ENCODE measurements at regions not wholly inside any gene's neighbourhood (a gene's known extent, or its start where the extent isn't known, plus 50 kb on each side); places are given as distances from the start of the nearest gene placed in this dataset.

DNA sequence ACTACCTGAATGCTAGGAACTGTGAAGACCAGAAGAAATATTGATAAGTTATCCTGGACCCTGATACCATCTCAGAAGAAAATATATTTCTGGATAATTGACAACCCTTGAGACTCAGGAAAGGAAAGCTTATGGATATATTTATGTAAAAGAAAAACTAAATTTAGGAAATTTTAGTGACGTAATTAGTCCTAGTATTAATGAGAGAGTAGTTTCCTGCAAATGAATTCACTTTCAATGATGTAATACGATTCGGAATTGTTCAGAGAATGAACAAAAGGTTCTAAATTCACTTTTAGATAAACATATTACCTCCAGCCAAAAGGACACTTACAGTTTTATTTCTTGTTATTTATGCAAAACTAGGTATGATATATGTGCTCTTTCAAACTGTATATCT is 1120.1 kb upstream of the NCAM2 start:
- DNase-seq: no peak

DNA sequence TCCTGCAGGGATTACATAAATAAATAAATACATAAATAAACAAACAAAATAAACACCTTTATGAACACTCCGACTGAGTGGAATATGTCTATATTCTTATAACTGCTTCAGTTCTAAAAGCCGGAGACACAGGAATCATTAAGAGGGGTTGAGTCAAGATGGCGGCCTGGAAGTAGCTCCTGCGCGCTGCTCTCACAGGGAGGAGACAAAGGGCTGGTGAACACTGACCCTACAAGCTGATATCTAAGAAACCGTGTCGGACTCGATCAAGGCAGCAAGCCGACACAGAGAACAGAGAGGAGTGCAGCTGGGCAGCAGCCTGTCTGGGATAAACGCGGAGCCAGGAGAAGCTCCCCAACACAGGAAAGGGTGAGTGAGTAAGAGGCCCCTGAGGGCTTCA is 1098.6 kb upstream of the NCAM2 start:
- DNase-seq: no peak

GRCh38 chr21:19900149-19900548 is 1098.1 kb upstream of the NCAM2 start:
- no peak for DNase-seq

- no peak for DNase-seq
These were observed 1089.8 kb upstream of the NCAM2 start for GRCh38 chr21:19908390-19908789.

GRCh38 chr21:19914028-19914427 is 1084.2 kb upstream of the NCAM2 start:
- no peak for DNase-seq

DNA sequence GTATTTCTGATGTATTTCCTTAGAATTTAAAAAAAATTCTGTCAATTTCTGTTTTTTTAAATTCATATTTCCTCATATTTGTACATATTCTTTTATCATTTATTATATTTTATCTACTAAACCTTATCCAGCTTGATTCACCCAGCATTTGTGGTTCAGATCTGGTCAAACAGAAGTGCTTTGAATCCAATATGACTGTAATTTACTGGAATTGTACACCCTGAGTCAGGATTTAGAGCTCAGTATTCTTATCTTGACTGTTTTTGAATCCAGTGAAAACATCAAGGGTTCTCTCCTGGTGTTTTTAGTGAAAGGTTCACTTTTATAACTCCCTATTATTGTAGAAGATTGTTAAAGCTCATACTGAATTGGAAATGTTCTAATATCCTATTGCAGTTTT is 1077.0 kb upstream of the NCAM2 start:
- no peak for DNase-seq

- DNase-seq: no peak
These were observed 1076.1 kb upstream of the NCAM2 start for GRCh38 chr21:19922122-19922521.

DNA sequence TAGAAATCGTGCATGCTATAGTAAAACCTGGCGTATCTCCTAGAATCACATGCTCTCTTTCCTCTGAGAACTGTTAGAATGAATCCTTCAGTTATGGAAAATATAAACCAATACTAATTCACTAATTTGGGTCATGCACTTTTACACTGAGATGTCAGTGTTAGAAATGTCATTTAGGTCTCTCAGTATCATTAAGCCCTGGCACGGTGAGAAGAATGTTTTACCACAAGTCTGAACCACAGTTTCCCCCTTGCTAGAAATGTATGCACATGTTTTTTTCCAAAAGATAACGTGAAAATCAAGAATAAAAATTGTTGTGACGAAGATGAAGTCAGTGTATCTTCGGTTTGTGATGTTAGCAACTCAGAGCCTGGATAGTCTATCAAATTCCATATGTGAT is 1062.7 kb upstream of the NCAM2 start:
- no peak for DNase-seq

DNA sequence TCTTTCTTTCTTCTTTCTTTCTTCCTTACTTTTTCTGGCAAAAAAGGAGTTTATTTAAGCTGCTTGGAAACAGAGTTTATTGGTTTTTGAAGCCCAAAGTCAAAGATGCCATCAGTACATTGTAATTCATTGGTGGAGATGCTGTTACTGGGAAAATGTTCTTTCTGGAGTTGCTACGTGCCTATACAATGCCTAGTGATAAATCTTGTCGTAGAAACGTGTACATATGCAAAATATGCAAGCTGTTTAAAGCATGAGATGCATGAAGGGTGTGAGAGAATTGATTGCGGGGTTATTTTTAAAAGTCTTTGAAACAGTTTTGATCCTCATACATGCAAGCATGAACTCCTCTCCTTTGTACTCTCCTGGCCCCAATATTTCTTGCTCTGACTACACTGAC is 1060.6 kb upstream of the NCAM2 start:
- DNase-seq: no peak

DNA sequence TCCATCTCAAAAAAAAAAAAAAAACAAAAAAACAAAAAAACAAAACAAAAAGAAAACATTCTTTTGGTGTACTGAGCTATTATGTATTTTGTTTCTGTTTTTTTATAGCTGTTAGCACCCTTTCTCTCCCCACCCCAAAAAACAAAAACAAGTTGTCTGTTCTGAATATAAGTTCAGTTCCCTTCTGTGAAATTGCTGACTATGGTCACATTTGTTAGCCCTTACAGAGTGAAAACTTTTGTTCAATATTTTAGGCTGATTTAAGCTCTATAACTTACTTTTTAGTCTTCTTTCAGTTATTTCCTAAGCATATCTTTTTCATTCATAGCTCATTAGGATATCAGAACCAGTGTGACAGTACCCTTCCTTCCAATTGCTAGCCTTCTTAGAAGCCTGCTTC is 1056.6 kb upstream of the NCAM2 start:
- DNase-seq: no peak

- DNase-seq: no peak
These were observed 1047.9 kb upstream of the NCAM2 start for GRCh38 chr21:19950347-19950746.

DNA sequence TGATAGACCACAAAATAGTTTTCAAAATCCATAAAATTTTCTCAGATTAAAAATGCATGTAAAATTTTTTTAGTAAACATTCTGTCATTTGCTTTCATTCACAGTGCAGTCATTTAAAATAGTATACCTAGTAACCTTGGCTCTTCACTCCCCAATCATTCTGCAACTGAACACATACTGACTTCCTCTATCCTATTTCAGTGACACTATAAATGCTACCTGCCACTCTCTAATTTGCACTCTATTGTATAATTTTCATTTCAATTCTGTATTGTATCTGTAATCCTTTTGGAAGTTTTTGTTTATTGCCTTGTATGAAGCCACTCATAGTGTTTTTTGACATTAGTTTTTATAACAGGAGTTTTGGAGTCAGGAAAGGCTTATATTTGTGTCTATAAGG is 1029.1 kb upstream of the NCAM2 start:
- DNase-seq: no peak

- DNase-seq: no peak
These were observed 1016.3 kb upstream of the NCAM2 start for GRCh38 chr21:19981938-19982337.

DNA sequence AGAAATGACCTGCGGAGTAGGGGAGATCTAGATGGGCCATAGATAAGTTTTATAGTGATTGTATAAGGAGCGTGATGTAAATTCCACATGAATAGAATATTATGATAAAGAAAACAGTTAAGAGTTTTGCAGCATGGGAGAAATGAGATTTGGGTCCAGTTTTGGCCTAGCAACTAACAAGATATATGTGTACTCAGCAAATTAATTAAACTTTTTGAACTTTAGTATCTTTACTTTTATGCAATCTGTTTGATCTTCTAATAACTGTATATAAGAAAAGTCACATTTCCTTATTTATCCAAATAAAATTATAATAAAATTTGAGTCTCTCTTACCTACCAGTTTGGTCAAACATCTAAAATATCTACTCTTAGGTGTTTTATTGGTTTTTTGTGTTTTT is 1011.8 kb upstream of the NCAM2 start:
- no peak for DNase-seq

- DNase-seq: no peak
These were observed 1010.5 kb upstream of the NCAM2 start for GRCh38 chr21:19987671-19988070.

- DNase-seq: no peak
These were observed 1005.7 kb upstream of the NCAM2 start for GRCh38 chr21:19992540-19992939.

- DNase-seq: no peak
These were observed 1004.9 kb upstream of the NCAM2 start for GRCh38 chr21:19993268-19993667.

DNA sequence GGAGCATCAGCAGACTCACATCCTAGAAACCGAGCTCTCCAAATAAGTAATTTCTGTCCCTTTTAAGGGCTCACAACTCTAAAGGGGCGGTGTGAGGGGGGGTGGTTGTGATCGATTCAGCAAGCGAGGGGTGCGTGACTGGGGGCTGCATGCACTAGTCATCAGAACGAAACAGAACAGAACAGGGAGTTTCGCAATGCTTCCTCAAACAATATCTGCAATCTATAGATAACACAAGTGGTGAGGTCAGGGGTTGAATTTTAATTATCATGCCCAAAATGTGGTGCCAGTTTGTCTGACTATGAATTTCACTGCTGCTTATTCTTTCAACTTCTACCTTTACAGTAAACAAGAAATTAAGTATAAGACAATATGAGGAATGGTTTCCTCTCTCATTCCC is 1003.0 kb upstream of the NCAM2 start:
- DNase-seq: no peak

DNA sequence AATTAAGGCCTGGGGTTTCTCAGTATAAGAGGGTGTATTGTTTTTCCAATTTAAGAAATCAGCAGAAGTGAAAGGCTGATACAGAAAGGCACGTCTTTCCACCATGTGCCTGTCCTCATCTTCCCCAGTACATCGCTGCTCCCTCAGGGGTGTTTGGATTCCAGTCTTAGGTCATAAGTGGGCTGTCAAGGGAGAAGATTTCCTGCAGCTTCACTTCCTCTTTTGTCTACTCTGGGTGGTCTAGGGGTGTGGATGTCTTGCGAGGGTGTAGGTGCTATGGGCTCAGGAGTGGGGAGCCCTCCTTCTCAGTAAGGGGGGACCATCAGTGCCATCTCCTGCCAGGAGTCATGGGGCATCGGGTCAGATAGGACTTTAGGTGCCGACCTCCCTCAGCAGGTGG is 999.8 kb upstream of the NCAM2 start:
- no peak for DNase-seq

DNA sequence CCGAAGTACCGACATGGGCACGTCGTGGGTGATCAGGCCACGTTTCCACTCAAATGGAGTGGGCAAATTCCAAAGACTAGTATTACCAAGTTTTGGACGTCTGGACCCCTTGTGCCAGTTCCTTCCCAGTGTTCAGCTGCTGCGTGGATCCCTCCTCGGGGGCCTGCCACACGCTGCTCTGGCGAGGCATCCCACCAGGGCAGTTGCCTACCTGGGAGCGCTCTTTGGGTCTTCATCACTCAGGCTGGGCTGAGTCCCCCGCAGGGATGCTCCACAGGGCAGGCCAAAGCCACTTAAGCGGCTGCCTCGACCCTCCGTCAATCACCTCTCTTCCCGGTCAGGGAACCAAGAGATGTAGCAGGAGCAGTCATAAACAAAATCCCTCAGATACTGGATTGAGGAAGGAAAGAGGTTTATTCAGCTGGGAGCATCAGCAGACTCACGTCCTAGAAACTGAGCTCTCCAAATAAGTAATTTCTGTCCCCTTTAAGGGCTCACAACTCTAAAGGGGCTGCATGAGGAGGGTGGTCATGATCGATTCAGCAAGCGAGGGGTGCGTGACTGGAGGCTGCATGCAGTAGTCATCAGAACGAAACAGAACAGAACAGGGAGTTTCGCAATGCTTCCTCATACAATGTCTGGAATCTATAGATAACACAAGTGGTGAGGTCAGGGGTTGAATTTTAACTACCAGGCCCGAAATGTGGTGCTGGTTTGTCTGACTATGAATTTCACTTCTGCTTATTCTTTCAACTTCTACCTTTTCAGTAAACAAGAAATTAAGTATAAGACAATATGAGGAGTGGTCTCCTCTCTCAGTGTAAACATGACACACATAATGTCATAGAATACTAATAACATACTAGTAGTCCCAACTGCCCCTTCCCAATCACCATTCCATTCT is 998.6 kb upstream of the NCAM2 start:
- DNase-seq: no peak

DNA sequence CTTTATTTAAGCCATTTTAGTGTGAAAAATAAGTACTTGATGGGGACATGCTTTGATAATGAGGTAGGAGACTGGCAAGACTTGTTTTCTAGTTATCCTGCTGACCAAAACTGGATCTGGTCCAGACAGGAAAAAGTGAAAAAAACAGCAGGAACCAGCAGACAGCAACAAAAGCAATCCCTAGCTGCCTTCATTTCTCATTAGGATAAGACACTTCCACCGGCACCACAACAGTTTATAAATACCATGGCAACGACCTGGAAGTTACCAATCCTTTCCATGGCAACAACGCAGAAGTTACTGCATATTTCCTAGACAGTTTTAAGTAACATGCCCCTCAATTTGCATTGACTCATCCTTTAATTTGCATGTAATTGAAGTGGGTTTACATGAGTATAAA is 993.8 kb upstream of the NCAM2 start:
- DNase-seq: no peak

- no peak for DNase-seq
These were observed 987.5 kb upstream of the NCAM2 start for GRCh38 chr21:20010691-20011200.

DNA sequence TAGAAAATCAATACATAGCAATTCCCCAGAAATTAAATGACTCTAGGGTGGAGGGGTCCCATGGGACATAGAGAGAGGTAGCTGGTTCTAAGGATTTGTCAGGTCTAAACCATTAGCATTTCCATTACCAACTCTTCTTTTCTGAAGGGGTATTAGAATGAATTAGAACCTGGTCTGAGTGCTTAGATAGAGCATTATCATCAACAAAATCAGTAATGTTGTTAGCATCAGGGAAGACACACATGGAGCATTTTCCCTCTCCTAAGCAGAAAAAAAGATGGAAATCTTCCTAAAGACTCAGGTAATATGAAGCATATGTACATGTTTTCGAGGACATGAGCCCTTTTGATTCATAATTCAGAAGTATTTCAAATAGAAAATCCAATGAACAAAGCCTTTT is 984.4 kb upstream of the NCAM2 start:
- no peak for DNase-seq

GRCh38 chr21:20016435-20017005 is 981.7 kb upstream of the NCAM2 start:
- DNase-seq: no peak

DNA sequence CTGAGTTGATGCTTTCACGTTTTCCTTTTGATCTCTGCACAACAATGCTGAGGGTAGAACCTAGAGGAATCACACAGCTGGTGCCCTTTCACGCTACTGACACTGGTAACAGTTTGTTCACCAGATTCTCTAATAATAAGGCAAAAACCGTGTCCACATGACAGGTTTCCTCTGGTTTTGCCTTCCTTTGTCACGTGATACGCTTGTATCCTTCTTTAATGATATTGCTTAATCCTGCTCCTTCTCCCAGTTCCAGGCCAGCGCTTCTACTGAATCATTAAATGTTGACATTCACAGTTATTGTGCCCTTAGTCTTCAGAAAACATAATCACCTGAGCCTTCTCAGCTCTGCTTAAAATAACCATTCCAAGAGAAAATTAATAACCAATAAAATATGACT is 978.2 kb upstream of the NCAM2 start:
- DNase-seq: no peak
